ENCODE measurements at regions not wholly inside any gene's neighbourhood (a gene's known extent, or its start where the extent isn't known, plus 50 kb on each side); places are given as distances from the start of the nearest gene placed in this dataset.

GRCh38 chr7:47672271-47672791 is 90.4 kb upstream of the TNS3 start:
- H3K9ac ChIP-seq (ENCODE audit: insufficient read length, low read depth): no peak overlapping the region
- H3K4me3 ChIP-seq (ENCODE audit: insufficient read length, low read depth): no peak overlapping the region
- H3K9me3 ChIP-seq (ENCODE audit: insufficient read depth, low read length): no peaks in the 10 kb centered on the region
- no peak for DNase-seq (ENCODE audit: low read depth, low spot score)
- TF ChIP-seq YY1 (IDR thresholded peaks at IDR 0.05; ENCODE audit: insufficient read depth, insufficient read length) (no peak), ZNF274 (IDR thresholded peaks at IDR 0.05; ENCODE audit: low read depth, low read length) (no peak)
- H3K36me3 ChIP-seq (ENCODE audit: insufficient read depth, insufficient read length, low read length): no peaks in the 10 kb centered on the region
- H3K4me1 ChIP-seq (ENCODE audit: insufficient read depth, insufficient read length): peaks cover 2% of the 10 kb centered on the region
- H3K27me3 ChIP-seq (ENCODE audit: insufficient read depth, insufficient read length): no peaks in the 10 kb centered on the region

- Histone ChIP-seq H3K4me3 (ENCODE audit: insufficient read length, low read depth) (no peak overlapping the region), H3K36me3 (ENCODE audit: insufficient read depth, insufficient read length, low read length) (no peaks in the 10 kb centered on the region), H3K4me1 (ENCODE audit: insufficient read depth, insufficient read length) (peaks cover 2% of the 10 kb centered on the region), H3K27me3 (ENCODE audit: insufficient read depth, insufficient read length) (no peaks in the 10 kb centered on the region), H3K9me3 (ENCODE audit: insufficient read depth, low read length) (no peaks in the 10 kb centered on the region), H3K9ac (ENCODE audit: insufficient read length, low read depth) (no peak overlapping the region)
- TF ChIP-seq YY1 (IDR thresholded peaks at IDR 0.05; ENCODE audit: insufficient read depth, insufficient read length) (no peak), SUZ12 (IDR thresholded peaks at IDR 0.05; ENCODE audit: extremely low read depth, insufficient read depth, insufficient read length) (no peak), ZNF274 (IDR thresholded peaks at IDR 0.05; ENCODE audit: low read depth, low read length) (no peak)
- no peak for DNase-seq (ENCODE audit: low read depth, low spot score)
Observed at GRCh38 chr7:47671358-47671757, 89.4 kb upstream of the TNS3 start.

GRCh38 chr7:47670729-47671128 is 88.8 kb upstream of the TNS3 start:
- DNase-seq (ENCODE audit: low read depth, low spot score): no peak
- Histone ChIP-seq H3K4me3 (ENCODE audit: insufficient read length, low read depth) (no peak overlapping the region), H3K9ac (ENCODE audit: insufficient read length, low read depth) (no peak overlapping the region), H3K36me3 (ENCODE audit: insufficient read depth, insufficient read length, low read length) (no peaks in the 10 kb centered on the region), H3K4me1 (ENCODE audit: insufficient read depth, insufficient read length) (peaks cover 2% of the 10 kb centered on the region), H3K27me3 (ENCODE audit: insufficient read depth, insufficient read length) (no peaks in the 10 kb centered on the region), H3K9me3 (ENCODE audit: insufficient read depth, low read length) (no peaks in the 10 kb centered on the region)
- TF ChIP-seq ZNF274 (IDR thresholded peaks at IDR 0.05; ENCODE audit: low read depth, low read length) (no peak), SUZ12 (IDR thresholded peaks at IDR 0.05; ENCODE audit: extremely low read depth, insufficient read depth, insufficient read length) (no peak), YY1 (IDR thresholded peaks at IDR 0.05; ENCODE audit: insufficient read depth, insufficient read length) (no peak)

GRCh38 chr7:47669901-47670384 is 88.0 kb upstream of the TNS3 start:
- no peak for DNase-seq (ENCODE audit: low read depth, low spot score)
- H3K36me3 ChIP-seq (ENCODE audit: insufficient read depth, insufficient read length, low read length): no peaks in the 10 kb centered on the region
- H3K9me3 ChIP-seq (ENCODE audit: insufficient read depth, low read length): peaks cover 4% of the 10 kb centered on the region; the same call in 1 of the 2 replicates
- TF ChIP-seq ZNF274 (IDR thresholded peaks at IDR 0.05; ENCODE audit: low read depth, low read length): no peak
- no peak for TF ChIP-seq YY1 (IDR thresholded peaks at IDR 0.05; ENCODE audit: insufficient read depth, insufficient read length)
- TF ChIP-seq SUZ12 (IDR thresholded peaks at IDR 0.05; ENCODE audit: extremely low read depth, insufficient read depth, insufficient read length): no peak
- no peak overlapping the region for H3K9ac ChIP-seq (ENCODE audit: insufficient read length, low read depth)
- no peaks in the 10 kb centered on the region for H3K27me3 ChIP-seq (ENCODE audit: insufficient read depth, insufficient read length)
- H3K4me1 ChIP-seq (ENCODE audit: insufficient read depth, insufficient read length): peaks cover 2% of the 10 kb centered on the region
- H3K4me3 ChIP-seq (ENCODE audit: insufficient read length, low read depth): no peak overlapping the region

GRCh38 chr7:47669178-47669891 is 87.4 kb upstream of the TNS3 start:
- H3K4me3 ChIP-seq (ENCODE audit: insufficient read length, low read depth): no peak overlapping the region
- no peak for TF ChIP-seq SUZ12 (IDR thresholded peaks at IDR 0.05; ENCODE audit: extremely low read depth, insufficient read depth, insufficient read length)
- TF ChIP-seq ZNF274 (IDR thresholded peaks at IDR 0.05; ENCODE audit: low read depth, low read length): no peak
- TF ChIP-seq YY1 (IDR thresholded peaks at IDR 0.05; ENCODE audit: insufficient read depth, insufficient read length): no peak
- no peak overlapping the region for H3K9ac ChIP-seq (ENCODE audit: insufficient read length, low read depth)
- no peak for DNase-seq (ENCODE audit: low read depth, low spot score)
- no peaks in the 10 kb centered on the region for H3K36me3 ChIP-seq (ENCODE audit: insufficient read depth, insufficient read length, low read length)
- peaks cover 2% of the 10 kb centered on the region for H3K4me1 ChIP-seq (ENCODE audit: insufficient read depth, insufficient read length)
- peaks cover 4% of the 10 kb centered on the region; the same call in 1 of the 2 replicates for H3K9me3 ChIP-seq (ENCODE audit: insufficient read depth, low read length)
- no peaks in the 10 kb centered on the region for H3K27me3 ChIP-seq (ENCODE audit: insufficient read depth, insufficient read length)

GRCh38 chr7:47666164-47666862 is 84.4 kb upstream of the TNS3 start:
- H3K9me3 ChIP-seq (ENCODE audit: insufficient read depth, low read length): peaks cover 4% of the 10 kb centered on the region; the same call in 1 of the 2 replicates
- H3K27me3 ChIP-seq (ENCODE audit: insufficient read depth, insufficient read length): no peaks in the 10 kb centered on the region
- H3K4me1 ChIP-seq (ENCODE audit: insufficient read depth, insufficient read length): peaks cover 5% of the 10 kb centered on the region
- no peak overlapping the region for H3K4me3 ChIP-seq (ENCODE audit: insufficient read length, low read depth)
- no peaks in the 10 kb centered on the region for H3K36me3 ChIP-seq (ENCODE audit: insufficient read depth, insufficient read length, low read length)
- TF ChIP-seq YY1 (IDR thresholded peaks at IDR 0.05; ENCODE audit: insufficient read depth, insufficient read length) (no peak), SUZ12 (IDR thresholded peaks at IDR 0.05; ENCODE audit: extremely low read depth, insufficient read depth, insufficient read length) (no peak), ZNF274 (IDR thresholded peaks at IDR 0.05; ENCODE audit: low read depth, low read length) (no peak)
- no peak overlapping the region for H3K9ac ChIP-seq (ENCODE audit: insufficient read length, low read depth)
- DNase-seq (ENCODE audit: low read depth, low spot score): no peak

- Histone ChIP-seq H3K4me1 (ENCODE audit: insufficient read depth, insufficient read length) (peaks cover 6% of the 10 kb centered on the region), H3K9ac (ENCODE audit: insufficient read length, low read depth) (no peak overlapping the region), H3K27me3 (ENCODE audit: insufficient read depth, insufficient read length) (no peaks in the 10 kb centered on the region), H3K36me3 (ENCODE audit: insufficient read depth, insufficient read length, low read length) (no peaks in the 10 kb centered on the region), H3K9me3 (ENCODE audit: insufficient read depth, low read length) (peaks cover 4% of the 10 kb centered on the region; the same call in 1 of the 2 replicates), H3K4me3 (ENCODE audit: insufficient read length, low read depth) (no peak overlapping the region)
- no peak for DNase-seq (ENCODE audit: low read depth, low spot score)
- TF ChIP-seq SUZ12 (IDR thresholded peaks at IDR 0.05; ENCODE audit: extremely low read depth, insufficient read depth, insufficient read length) (no peak), ZNF274 (IDR thresholded peaks at IDR 0.05; ENCODE audit: low read depth, low read length) (no peak), YY1 (IDR thresholded peaks at IDR 0.05; ENCODE audit: insufficient read depth, insufficient read length) (no peak)
Observed at GRCh38 chr7:47664650-47665195, 82.8 kb upstream of the TNS3 start.
